Sigmoid colon (tissue), 6 donors: ENCODE measurements at regions not wholly inside any gene's neighbourhood (a gene's known extent, or its start where the extent isn't known, plus 50 kb on each side); places are given as distances from the start of the nearest gene placed in this dataset.

Experiments used
- DNase-seq: peaks from one replicate; pipeline ENCODE4 v3.0.0-alpha.2; 2019
- H3K27ac ChIP-seq, 4 donors: fragments of 200-600 bp; sonication (generic); one replicate each; pipeline ENCODE4 v1.5.1; 2016 to 2019; ENCODE audit warnings: mild to moderate bottlenecking in 1 of 4
- H3K27me3 ChIP-seq, 3 donors: fragments of 200-600 bp; sonication (generic); one replicate each; pipeline ENCODE4 v1.5.1; 2019; ENCODE audit warnings: mild to moderate bottlenecking in 1 of 3
- H3K36me3 ChIP-seq, 4 donors: fragments of 200-600 bp; sonication (generic); one replicate each; pipeline ENCODE4 v1.5.1; 2016 to 2019
- H3K4me1 ChIP-seq, 4 donors: fragments of 200-600 bp; sonication (generic); one replicate each; pipeline ENCODE4 v1.5.1; 2017 to 2019
- H3K4me3 ChIP-seq, 4 donors: fragments of 200-600 bp; sonication (generic); one replicate each; pipeline ENCODE4 v1.5.1; 2017 to 2019; ENCODE audit warnings: mild to moderate bottlenecking in 2 of 4, moderate library complexity in 1 of 4
- H3K9me3 ChIP-seq, 4 donors: fragments of 200-600 bp in 3 of 4; sonication (generic) in 3 of 4; one replicate each; pipeline versions ENCODE4 v1.5.1 to v1.6.1; 2013 to 2019
- EP300 ChIP-seq, 4 donors: sonication (generic); formaldehyde crosslinking; IDR thresholded peaks; one replicate each; pipeline ENCODE4 v1.6.1; 2017; ENCODE audit warnings: antibody characterized with exemption in 4 of 4
- POLR2A ChIP-seq, 2 donors: fragments of 450-650 bp; IDR thresholded peaks; one replicate each; pipeline ENCODE4 v1.6.1; 2016; ENCODE audit warnings: antibody characterized with exemption in 2 of 2, mild to moderate bottlenecking in 2 of 2, moderate library complexity in 2 of 2
- POLR2AphosphoS5 ChIP-seq, 4 donors: sonication (generic); formaldehyde crosslinking; IDR thresholded peaks; one replicate each; pipeline ENCODE4 v1.6.1; 2017; ENCODE audit warnings: antibody characterized with exemption in 4 of 4
- WGBS, 2 donors: extraction: QIAGEN DNeasy Blood & Tissue Kit; methylation state at CpG; one replicate each; pipeline ENCODE4 v1.1.7; 2013; 5-methylcytosine and 5-hydroxymethylcytosine counted together
- intact Hi-C: fragments of 100-400 bp; cut with DNase I; formaldehyde crosslinking; loops from one replicate; pipeline ENCODE4 v1.15.1; 2023
- TF ChIP-seq, protein P1 (sequence below), 4 experiments: fragments of 450-650 bp in 3 of 4; fragments of 200-600 bp in 1 of 4; IDR thresholded peaks; one replicate each; pipeline ENCODE4 v1.5.1; 2016 to 2019; ENCODE audit warnings: antibody characterized with exemption in 4 of 4, mild to moderate bottlenecking in 3 of 4, moderate library complexity in 2 of 4
- donor health status: healthy with polysubstance abuse.
- donor health status: healthy.

GRCh38 chr18:8957731-8958130, 144.8 kb upstream of the NDUFV2 start:
- no peaks in the 10 kb centered on the region for H3K27me3 ChIP-seq
- H3K4me3 ChIP-seq: no peak overlapping the region
- TF ChIP-seq POLR2A (IDR thresholded peaks at IDR 0.05): no peak
- TF ChIP-seq POLR2AphosphoS5 (IDR thresholded peaks at IDR 0.05): no peak
- TF ChIP-seq EP300 (IDR thresholded peaks at IDR 0.05): no peak
- TF ChIP-seq, protein P1, sequence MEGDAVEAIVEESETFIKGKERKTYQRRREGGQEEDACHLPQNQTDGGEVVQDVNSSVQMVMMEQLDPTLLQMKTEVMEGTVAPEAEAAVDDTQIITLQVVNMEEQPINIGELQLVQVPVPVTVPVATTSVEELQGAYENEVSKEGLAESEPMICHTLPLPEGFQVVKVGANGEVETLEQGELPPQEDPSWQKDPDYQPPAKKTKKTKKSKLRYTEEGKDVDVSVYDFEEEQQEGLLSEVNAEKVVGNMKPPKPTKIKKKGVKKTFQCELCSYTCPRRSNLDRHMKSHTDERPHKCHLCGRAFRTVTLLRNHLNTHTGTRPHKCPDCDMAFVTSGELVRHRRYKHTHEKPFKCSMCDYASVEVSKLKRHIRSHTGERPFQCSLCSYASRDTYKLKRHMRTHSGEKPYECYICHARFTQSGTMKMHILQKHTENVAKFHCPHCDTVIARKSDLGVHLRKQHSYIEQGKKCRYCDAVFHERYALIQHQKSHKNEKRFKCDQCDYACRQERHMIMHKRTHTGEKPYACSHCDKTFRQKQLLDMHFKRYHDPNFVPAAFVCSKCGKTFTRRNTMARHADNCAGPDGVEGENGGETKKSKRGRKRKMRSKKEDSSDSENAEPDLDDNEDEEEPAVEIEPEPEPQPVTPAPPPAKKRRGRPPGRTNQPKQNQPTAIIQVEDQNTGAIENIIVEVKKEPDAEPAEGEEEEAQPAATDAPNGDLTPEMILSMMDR (IDR thresholded peaks at IDR 0.05): no peak
- no peaks in the 10 kb centered on the region for H3K36me3 ChIP-seq
- H3K9me3 ChIP-seq: no peaks in the 10 kb centered on the region
- intact Hi-C loops: loop anchor here (5.0 kb wide), 1 partner anchor 110 kb away; no protein-coding TSS in a partner anchor
- H3K27ac ChIP-seq: no peak overlapping the region
- H3K4me1 ChIP-seq: peaks cover 0 to 4% (median 0%) of the 10 kb centered on the region in 4 donors
- DNase-seq: no peak

DNA sequence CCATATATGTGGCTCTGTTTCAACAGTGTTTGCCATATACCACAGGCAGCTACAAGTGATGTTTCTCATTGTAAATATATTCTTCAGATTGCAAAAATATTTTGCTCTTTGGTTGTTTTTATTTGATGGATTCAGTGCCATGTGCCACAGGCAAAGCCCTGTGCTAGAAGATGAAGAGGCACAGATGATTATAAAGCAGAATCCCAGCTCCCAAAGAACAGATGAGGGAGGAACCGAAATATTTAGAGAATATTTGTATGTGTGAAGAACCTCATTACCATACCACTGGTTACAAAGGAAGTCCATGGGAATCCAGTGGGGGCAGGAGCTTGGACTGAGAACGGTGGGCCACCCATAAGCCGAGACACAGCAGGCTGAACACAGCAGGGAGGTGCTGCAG, 143.8 kb upstream of the NDUFV2 start:
- no peaks in the 10 kb centered on the region for H3K27me3 ChIP-seq
- H3K36me3 ChIP-seq: no peaks in the 10 kb centered on the region
- intact Hi-C loops: loop anchor here (5.0 kb wide), 1 partner anchor 111 kb away; no protein-coding TSS in a partner anchor
- H3K9me3 ChIP-seq: no peaks in the 10 kb centered on the region
- no peak for DNase-seq
- WGBS, 2 donors: 87 to 89% methylated on average over 3 of the region's 3 CpGs
- H3K4me1 ChIP-seq: peaks cover 0 to 4% (median 0%) of the 10 kb centered on the region in 4 donors
- no peak overlapping the region for H3K27ac ChIP-seq
- H3K4me3 ChIP-seq: no peak overlapping the region
- TF ChIP-seq POLR2AphosphoS5 (IDR thresholded peaks at IDR 0.05) (no peak), EP300 (IDR thresholded peaks at IDR 0.05) (no peak), POLR2A (IDR thresholded peaks at IDR 0.05) (no peak)
- TF ChIP-seq, protein P1 (IDR thresholded peaks at IDR 0.05): no peak

- no peak for DNase-seq
- Histone ChIP-seq H3K27ac (no peak overlapping the region), H3K9me3 (no peaks in the 10 kb centered on the region), H3K4me1 (peaks cover 0 to 4% (median 0%) of the 10 kb centered on the region in 4 donors), H3K27me3 (no peaks in the 10 kb centered on the region), H3K36me3 (no peaks in the 10 kb centered on the region), H3K4me3 (no peak overlapping the region)
- TF ChIP-seq POLR2A (IDR thresholded peaks at IDR 0.05) (no peak), POLR2AphosphoS5 (IDR thresholded peaks at IDR 0.05) (no peak), EP300 (IDR thresholded peaks at IDR 0.05) (no peak)
- TF ChIP-seq, protein P1 (IDR thresholded peaks at IDR 0.05): no peak
- 62 to 78% methylated on average over 8 of the region's 8 CpGs for WGBS, 2 donors
- intact Hi-C loops: loop anchor here (5.0 kb wide), 1 partner anchor 112 kb away; no protein-coding TSS in a partner anchor
These were observed 142.9 kb upstream of the NDUFV2 start for GRCh38 chr18:8959551-8960135.

GRCh38 chr18:8960740-8961657, 141.5 kb upstream of the NDUFV2 start:
- no peak for TF ChIP-seq POLR2AphosphoS5 (IDR thresholded peaks at IDR 0.05)
- TF ChIP-seq, protein P1 (IDR thresholded peaks at IDR 0.05): no peak
- TF ChIP-seq POLR2A (IDR thresholded peaks at IDR 0.05): no peak
- TF ChIP-seq EP300 (IDR thresholded peaks at IDR 0.05): no peak
- no peaks in the 10 kb centered on the region for H3K36me3 ChIP-seq
- 30 to 73% methylated on average over 10 of the region's 10 CpGs for WGBS, 2 donors
- no peaks in the 10 kb centered on the region for H3K9me3 ChIP-seq
- no peaks in the 10 kb centered on the region for H3K27me3 ChIP-seq
- no peak overlapping the region for H3K27ac ChIP-seq
- peaks cover 0 to 4% (median 0%) of the 10 kb centered on the region in 4 donors for H3K4me1 ChIP-seq
- H3K4me3 ChIP-seq: no peak overlapping the region
- intact Hi-C loops: no loop called here
- DNase-seq: no peak
